ENCODE measurements at regions not wholly inside any gene's neighbourhood (a gene's known extent, or its start where the extent isn't known, plus 50 kb on each side); places are given as distances from the start of the nearest gene placed in this dataset.

- Histone ChIP-seq H3K23ac (ENCODE audit: insufficient read length, low read depth, low read length) (no peak overlapping the region), H3K4ac (ENCODE audit: low read depth, low read length) (no peak overlapping the region), H2BK15ac (ENCODE audit: low read depth, low read length) (no peak overlapping the region), H4K8ac (replicated peaks; ENCODE audit: insufficient read length, low read depth, low read length) (no peak overlapping the region), H3K56ac (ENCODE audit: insufficient read length, low read depth, low read length) (no peak overlapping the region), H4K5ac (ENCODE audit: insufficient read length, low read depth, low read length) (no peak overlapping the region), H3K27ac (ENCODE audit: insufficient read length, low read depth, low read length) (no peak overlapping the region), H3K4me2 (ENCODE audit: insufficient read depth, insufficient read length, low read length) (no peak overlapping the region), H3K9me3 (ENCODE audit: control insufficient read depth, low read depth, low read length) (no peaks in the 10 kb centered on the region), H3K79me1 (ENCODE audit: insufficient read depth, low read depth, low read length, poor library complexity, severe bottlenecking) (no peaks in the 10 kb centered on the region), H2BK5ac (ENCODE audit: insufficient read length, low read length) (no peak overlapping the region), H3K23me2 (ENCODE audit: insufficient read length, low read depth, low read length, poor library complexity, severe bottlenecking) (no peaks in the 10 kb centered on the region), H3K18ac (ENCODE audit: insufficient read length, low read depth, low read length) (no peak overlapping the region), H3K9ac (ENCODE audit: extremely low read depth, insufficient read length, low read length) (no peak overlapping the region), H3K14ac (ENCODE audit: insufficient read depth, low read length) (no peak overlapping the region), H2BK12ac (ENCODE audit: insufficient read length, low read depth, low read length) (no peak overlapping the region), H2AFZ (ENCODE audit: low read length) (no peak overlapping the region), H2AK5ac (ENCODE audit: insufficient read length, low read length) (no peak overlapping the region), H2BK20ac (ENCODE audit: low read depth, low read length, poor library complexity, severe bottlenecking) (no peak overlapping the region), H4K91ac (ENCODE audit: insufficient read length, low read depth, low read length) (no peak overlapping the region), H3T11ph (ENCODE audit: low read length) (no peak overlapping the region), H2BK120ac (ENCODE audit: low read depth, low read length, poor library complexity, severe bottlenecking) (no peak overlapping the region), H3K79me2 (ENCODE audit: insufficient read depth, low read length) (no peaks in the 10 kb centered on the region), H3K27me3 (ENCODE audit: insufficient read depth, low read length) (no peaks in the 10 kb centered on the region), H3K4me1 (ENCODE audit: insufficient read depth, low read length) (no peaks in the 10 kb centered on the region), H4K20me1 (ENCODE audit: control insufficient read depth, insufficient read depth, insufficient read length) (no peaks in the 10 kb centered on the region)
- Mint-ChIP-seq H3K27me3 (ENCODE audit: low read depth) (no peaks in the 10 kb centered on the region), H3K27ac (no peak overlapping the region), H3K36me3 (ENCODE audit: insufficient read depth in 1 of 3, low read depth in 3 of 3) (no peaks in the 10 kb centered on the region; a peak in 1 of 7 replicates), H3K4me3 (no peak overlapping the region), H3K4me1 (no peaks in the 10 kb centered on the region), H3K9me3 (0 out of 5 replicates have a peak, but pooled peaks cover 0 to 3% of the 10 kb centered on the region in 2 experiments)
- no CpG with 5 or more reads among the region's 3 CpGs for WGBS (ENCODE audit: extremely low coverage, insufficient read length, low lambda C conversion rate)
- TF ChIP-seq CTCF (conservative IDR thresholded peaks at IDR 0.05) = no peak
- no peak for DNase-seq
Measured at GRCh38 chr3:164476631-164477030, 601.7 kb downstream of the SI start.
